Testis (tissue), 2 donors: ENCODE measurements at regions not wholly inside any gene's neighbourhood (a gene's known extent, or its start where the extent isn't known, plus 50 kb on each side); places are given as distances from the start of the nearest gene placed in this dataset.

ENCODE experiments used
- DNase-seq: peaks from one replicate; pipeline ENCODE4 v3.0.0-alpha.2; 2019
- H3K27ac ChIP-seq, 2 donors: fragments of 200-600 bp; sonication (generic); one replicate each; pipeline ENCODE4 v1.5.1; 2019
- H3K27me3 ChIP-seq: fragments of 200-600 bp; sonication (generic); one replicate; pipeline ENCODE4 v1.5.1; 2019
- H3K36me3 ChIP-seq: fragments of 200-600 bp; sonication (generic); one replicate; pipeline ENCODE4 v1.5.1; 2017; ENCODE audit warnings: low read depth; ENCODE audit errors: missing control alignments
- H3K4me1 ChIP-seq: fragments of 200-600 bp; sonication (generic); one replicate; pipeline ENCODE4 v1.5.1; 2019
- H3K4me3 ChIP-seq, 2 donors: fragments of 200-600 bp; sonication (generic); one replicate each; pipeline ENCODE4 v1.5.1; 2017 to 2019
- H3K9me3 ChIP-seq: fragments of 200-600 bp; sonication (generic); one replicate; pipeline ENCODE4 v1.5.1; 2017
- POLR2A ChIP-seq: fragments of 450-650 bp; IDR thresholded peaks from one replicate; pipeline ENCODE4 v1.6.1; 2017; ENCODE audit warnings: antibody characterized with exemption, mild to moderate bottlenecking, moderate library complexity
- WGBS, 2 donors: methylation state at CpG; one replicate each; pipeline ENCODE4 v1.1.5; 2018; 5-methylcytosine and 5-hydroxymethylcytosine counted together
- intact Hi-C: fragments of 100-400 bp; cut with DNase I; formaldehyde crosslinking; loops from one replicate; pipeline ENCODE4 v1.15.1; 2023; ENCODE audit warnings: low total_unique reads
- TF ChIP-seq, protein P1 (sequence below), 3 experiments: fragments of 450-650 bp in 2 of 3; fragments of 200-600 bp in 1 of 3; sonication (generic) in 1 of 3; IDR thresholded peaks; one replicate each; pipeline ENCODE4 v1.5.1; 2016 to 2019; ENCODE audit warnings: antibody characterized with exemption in 3 of 3, mild to moderate bottlenecking in 2 of 3, moderate library complexity in 1 of 3

DNA sequence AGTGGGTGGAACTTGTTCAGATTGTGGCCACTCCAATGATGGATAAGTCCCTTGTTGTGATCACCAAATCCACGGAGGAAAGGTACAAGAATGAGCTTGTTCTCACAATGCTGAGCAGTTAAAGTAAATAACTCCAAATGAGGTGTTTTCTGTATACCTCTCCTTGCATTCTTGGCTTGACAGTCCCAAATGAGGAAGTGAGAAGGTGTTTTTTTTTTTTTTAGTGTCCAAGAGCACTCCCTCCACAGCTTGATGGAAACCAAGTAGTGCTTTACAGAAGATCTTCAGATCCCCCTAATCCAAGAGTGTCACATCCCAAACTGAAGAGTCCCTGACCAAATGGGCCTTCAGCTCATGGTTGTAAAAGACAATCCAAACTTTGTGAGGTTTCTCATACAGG is 153.6 kb downstream of the ATP23 start:
- intact Hi-C loops: no loop called here
- no peak overlapping the region for H3K4me3 ChIP-seq
- H3K27me3 ChIP-seq: no peaks in the 10 kb centered on the region
- no peak overlapping the region for H3K27ac ChIP-seq
- H3K9me3 ChIP-seq: no peaks in the 10 kb centered on the region
- WGBS, 2 donors: 94 to 100% methylated on average over 1 of the region's 1 CpG
- H3K36me3 ChIP-seq: no peaks in the 10 kb centered on the region
- TF ChIP-seq POLR2A: no peak
- TF ChIP-seq, protein P1, sequence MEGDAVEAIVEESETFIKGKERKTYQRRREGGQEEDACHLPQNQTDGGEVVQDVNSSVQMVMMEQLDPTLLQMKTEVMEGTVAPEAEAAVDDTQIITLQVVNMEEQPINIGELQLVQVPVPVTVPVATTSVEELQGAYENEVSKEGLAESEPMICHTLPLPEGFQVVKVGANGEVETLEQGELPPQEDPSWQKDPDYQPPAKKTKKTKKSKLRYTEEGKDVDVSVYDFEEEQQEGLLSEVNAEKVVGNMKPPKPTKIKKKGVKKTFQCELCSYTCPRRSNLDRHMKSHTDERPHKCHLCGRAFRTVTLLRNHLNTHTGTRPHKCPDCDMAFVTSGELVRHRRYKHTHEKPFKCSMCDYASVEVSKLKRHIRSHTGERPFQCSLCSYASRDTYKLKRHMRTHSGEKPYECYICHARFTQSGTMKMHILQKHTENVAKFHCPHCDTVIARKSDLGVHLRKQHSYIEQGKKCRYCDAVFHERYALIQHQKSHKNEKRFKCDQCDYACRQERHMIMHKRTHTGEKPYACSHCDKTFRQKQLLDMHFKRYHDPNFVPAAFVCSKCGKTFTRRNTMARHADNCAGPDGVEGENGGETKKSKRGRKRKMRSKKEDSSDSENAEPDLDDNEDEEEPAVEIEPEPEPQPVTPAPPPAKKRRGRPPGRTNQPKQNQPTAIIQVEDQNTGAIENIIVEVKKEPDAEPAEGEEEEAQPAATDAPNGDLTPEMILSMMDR (IDR thresholded peaks at IDR 0.05): no peak
- no peak for DNase-seq
- H3K4me1 ChIP-seq: no peaks in the 10 kb centered on the region

GRCh38 chr12:58097741-58098140 is 156.4 kb downstream of the ATP23 start:
- DNase-seq: no peak
- Histone ChIP-seq H3K9me3 (no peaks in the 10 kb centered on the region), H3K4me3 (no peak overlapping the region), H3K36me3 (no peaks in the 10 kb centered on the region), H3K27ac (no peak overlapping the region), H3K4me1 (no peaks in the 10 kb centered on the region), H3K27me3 (no peaks in the 10 kb centered on the region)
- intact Hi-C loops: no loop called here
- TF ChIP-seq, protein P1 (IDR thresholded peaks at IDR 0.05): no peak
- no peak for TF ChIP-seq POLR2A
- 81 to 86% methylated on average over 3 of the region's 3 CpGs for WGBS, 2 donors

DNA sequence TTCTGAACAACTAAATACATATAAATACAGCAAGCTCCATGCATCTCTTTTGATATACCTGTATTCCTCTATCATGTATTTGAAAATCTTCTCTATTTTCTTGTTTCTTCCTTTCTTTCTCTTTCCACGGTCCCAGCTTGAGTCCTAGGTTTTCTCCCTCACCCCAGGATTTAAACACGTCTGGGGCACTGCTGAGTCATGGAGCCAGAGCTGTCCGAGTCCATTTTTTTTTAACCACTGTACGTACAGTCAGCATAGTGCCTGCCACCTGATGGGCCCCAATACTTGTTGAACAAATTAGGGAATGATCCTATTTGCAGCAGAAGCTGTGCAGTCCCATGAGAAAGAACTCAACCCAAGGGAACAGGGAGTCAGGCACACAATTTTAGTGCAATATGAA is 158.1 kb downstream of the ATP23 start:
- TF ChIP-seq, protein P1 (IDR thresholded peaks at IDR 0.05): no peak
- TF ChIP-seq POLR2A: no peak
- no peaks in the 10 kb centered on the region for H3K27me3 ChIP-seq
- H3K4me3 ChIP-seq: no peak overlapping the region
- H3K9me3 ChIP-seq: no peaks in the 10 kb centered on the region
- intact Hi-C loops: no loop called here
- H3K27ac ChIP-seq: no peak overlapping the region
- no peaks in the 10 kb centered on the region for H3K4me1 ChIP-seq
- WGBS, 2 donors: 79 to 93% methylated on average over 4 of the region's 4 CpGs
- DNase-seq: no peak
- no peaks in the 10 kb centered on the region for H3K36me3 ChIP-seq

GRCh38 chr12:58104351-58104755 is 163.0 kb downstream of the ATP23 start:
- intact Hi-C loops: no loop called here
- 49 to 54% methylated on average over 4 of the region's 4 CpGs for WGBS, 2 donors
- Histone ChIP-seq H3K9me3 (no peaks in the 10 kb centered on the region), H3K4me3 (no peak overlapping the region), H3K36me3 (no peaks in the 10 kb centered on the region), H3K27ac (no peak overlapping the region), H3K4me1 (no peaks in the 10 kb centered on the region), H3K27me3 (no peaks in the 10 kb centered on the region)
- DNase-seq: no peak
- TF ChIP-seq POLR2A: no peak
- TF ChIP-seq, protein P1 (IDR thresholded peaks at IDR 0.05): no peak

- Histone ChIP-seq H3K27ac (no peak overlapping the region), H3K36me3 (no peaks in the 10 kb centered on the region), H3K4me1 (no peaks in the 10 kb centered on the region), H3K9me3 (no peaks in the 10 kb centered on the region), H3K4me3 (no peak overlapping the region), H3K27me3 (no peaks in the 10 kb centered on the region)
- no peak for DNase-seq
- no peak for TF ChIP-seq POLR2A
- TF ChIP-seq, protein P1 (IDR thresholded peaks at IDR 0.05): no peak
- 88 to 92% methylated on average over 10 of the region's 10 CpGs for WGBS, 2 donors
- intact Hi-C loops: no loop called here
Measured at GRCh38 chr12:58105225-58106119, 164.1 kb downstream of the ATP23 start.
